Vagina (tissue), 2 donors: ENCODE measurements at regions not wholly inside any gene's neighbourhood (a gene's known extent, or its start where the extent isn't known, plus 50 kb on each side); places are given as distances from the start of the nearest gene placed in this dataset.

ENCODE experiments used
- CTCF ChIP-seq, 3 experiments: fragments of 450-650 bp in 2 of 3; fragments of 200-600 bp in 1 of 3; sonication (generic) in 1 of 3; IDR thresholded peaks; one replicate each; pipeline ENCODE4 v1.5.1; 2017 to 2019; ENCODE audit warnings: antibody characterized with exemption in 3 of 3, mild to moderate bottlenecking in 2 of 3, moderate library complexity in 2 of 3
- POLR2A ChIP-seq, 2 donors: fragments of 450-650 bp; IDR thresholded peaks; one replicate each; pipeline ENCODE4 v1.6.1; 2017; ENCODE audit warnings: antibody characterized with exemption in 2 of 2, mild to moderate bottlenecking in 2 of 2, moderate library complexity in 2 of 2
- POLR2AphosphoS5 ChIP-seq, 2 donors: sonication (generic); formaldehyde crosslinking; IDR thresholded peaks; one replicate each; pipeline ENCODE4 v1.9.0; 2017; ENCODE audit warnings: antibody characterized with exemption in 2 of 2, mild to moderate bottlenecking in 2 of 2, low read depth in 1 of 2; ENCODE audit not compliant: insufficient read depth in 1 of 2

GRCh38 chr1:222189218-222189617 is 358.7 kb downstream of the HHIPL2 start:
- no peak for TF ChIP-seq CTCF (IDR thresholded peaks at IDR 0.05)
- TF ChIP-seq POLR2AphosphoS5 (IDR thresholded peaks at IDR 0.05; ENCODE audit: insufficient read depth in 1 of 2, low read depth in 1 of 2): no peak
- no peak for TF ChIP-seq POLR2A (IDR thresholded peaks at IDR 0.05)
